ENCODE measurements at regions not wholly inside any gene's neighbourhood (a gene's known extent, or its start where the extent isn't known, plus 50 kb on each side); places are given as distances from the start of the nearest gene placed in this dataset.

DNA sequence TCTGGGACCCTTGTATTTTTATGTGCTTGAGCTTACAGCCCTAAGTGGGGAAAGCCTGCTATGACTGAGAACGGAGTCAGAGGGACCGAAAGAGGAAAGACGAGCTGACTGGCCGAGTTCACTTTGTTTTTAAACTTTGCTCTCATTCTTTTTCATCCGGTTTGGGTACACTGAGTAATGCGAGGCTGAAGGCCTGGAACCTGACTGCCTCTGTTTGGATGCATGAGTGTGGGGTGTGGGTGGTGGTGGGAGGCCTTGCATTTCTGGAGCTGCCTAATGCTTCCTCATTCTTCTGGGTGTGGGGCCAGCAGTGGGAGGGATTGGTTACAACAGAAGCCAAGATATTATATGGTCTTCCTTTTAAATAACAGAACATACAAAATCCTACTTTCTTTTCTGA, 155.5 kb downstream of the BUB3 start:
- TF ChIP-seq SRF (IDR thresholded peaks at IDR 0.05; ENCODE audit: low read depth, low read length) (no peak), MED1 (CRISPR knock-in tag; IDR thresholded peaks at IDR 0.05) (no peak)

Data from HepG2 (cell line).